Prostate gland (tissue), 2 donors: ENCODE measurements at regions not wholly inside any gene's neighbourhood (a gene's known extent, or its start where the extent isn't known, plus 50 kb on each side); places are given as distances from the start of the nearest gene placed in this dataset.

Experiments used
- DNase-seq: peaks from one replicate; pipeline ENCODE4 v3.0.0-alpha.2; 2019; ENCODE audit warnings: low spot score
- H3K27ac ChIP-seq, 2 donors: fragments of 200-600 bp; sonication (generic); 2 replicates each; pipeline ENCODE4 v1.5.1; 2017 to 2019
- H3K27me3 ChIP-seq: fragments of 200-600 bp; sonication (generic); replicated peaks from 2 replicates; pipeline ENCODE4 v1.5.1; 2019; ENCODE audit not compliant: insufficient read depth
- H3K36me3 ChIP-seq, 2 donors: fragments of 200-600 bp; sonication (generic); 1 replicate in 1 of 2; 2 replicates in 1 of 2; pipeline versions ENCODE4 v1.5.1 to v1.8.1; 2017 to 2019
- H3K4me1 ChIP-seq: fragments of 200-600 bp; sonication (generic); replicated peaks from 2 replicates; pipeline ENCODE4 v1.5.1; 2019
- H3K4me3 ChIP-seq, 2 donors: fragments of 200-600 bp; sonication (generic); 2 replicates each; pipeline ENCODE4 v1.5.1; 2017 to 2019
- H3K9me3 ChIP-seq: fragments of 200-600 bp; sonication (generic); 2 replicates; pipeline ENCODE4 v1.5.1; 2017
- POLR2A ChIP-seq: fragments of 450-650 bp; IDR thresholded peaks from one replicate; pipeline ENCODE4 v1.6.1; 2016; ENCODE audit warnings: antibody characterized with exemption, mild to moderate bottlenecking
- POLR2AphosphoS5 ChIP-seq: sonication (generic); formaldehyde crosslinking; IDR thresholded peaks from one replicate; pipeline ENCODE4 v1.6.1; 2017; ENCODE audit warnings: antibody characterized with exemption
- WGBS: methylation state at CpG from one replicate; pipeline ENCODE4 v1.1.5; 2018; 5-methylcytosine and 5-hydroxymethylcytosine counted together
- intact Hi-C: fragments of 100-400 bp; cut with DNase I; formaldehyde crosslinking; loops from one replicate; pipeline ENCODE4 v1.14.2; 2022
- TF ChIP-seq, protein P1 (sequence below), 4 experiments: fragments of 200-600 bp in 2 of 4; fragments of 450-650 bp in 2 of 4; sonication (generic) in 2 of 4; IDR thresholded peaks; 1 replicate in 3 of 4; 2 replicates in 1 of 4; pipeline ENCODE4 v1.5.1; 2016 to 2019; ENCODE audit warnings: antibody characterized with exemption in 4 of 4, mild to moderate bottlenecking in 2 of 4, moderate library complexity in 2 of 4

DNA sequence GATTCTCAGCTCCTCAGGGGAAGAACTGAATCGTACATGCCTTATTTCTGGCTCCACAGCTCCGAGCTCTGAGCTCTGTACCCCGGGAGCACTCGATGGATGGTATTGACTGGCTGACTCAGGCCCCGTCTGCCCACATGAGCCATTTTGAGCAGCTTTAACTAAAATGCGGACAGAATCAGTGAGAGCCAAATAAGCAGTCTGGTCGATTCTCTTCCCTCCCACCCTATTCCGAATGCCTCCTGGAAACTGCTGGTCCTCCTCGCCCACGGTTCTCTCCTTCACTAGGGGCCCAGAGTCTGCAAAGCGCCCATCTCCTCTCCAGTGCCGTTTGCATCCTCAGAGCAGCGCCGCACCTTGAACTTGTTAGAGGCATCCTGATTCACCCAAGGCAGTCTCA lies 125.9 kb upstream of the IRF2BP2 start:
- no peak overlapping the region for H3K4me3 ChIP-seq
- H3K27ac ChIP-seq: no peak overlapping the region
- TF ChIP-seq POLR2A (no peak), POLR2AphosphoS5 (no peak)
- TF ChIP-seq, protein P1, sequence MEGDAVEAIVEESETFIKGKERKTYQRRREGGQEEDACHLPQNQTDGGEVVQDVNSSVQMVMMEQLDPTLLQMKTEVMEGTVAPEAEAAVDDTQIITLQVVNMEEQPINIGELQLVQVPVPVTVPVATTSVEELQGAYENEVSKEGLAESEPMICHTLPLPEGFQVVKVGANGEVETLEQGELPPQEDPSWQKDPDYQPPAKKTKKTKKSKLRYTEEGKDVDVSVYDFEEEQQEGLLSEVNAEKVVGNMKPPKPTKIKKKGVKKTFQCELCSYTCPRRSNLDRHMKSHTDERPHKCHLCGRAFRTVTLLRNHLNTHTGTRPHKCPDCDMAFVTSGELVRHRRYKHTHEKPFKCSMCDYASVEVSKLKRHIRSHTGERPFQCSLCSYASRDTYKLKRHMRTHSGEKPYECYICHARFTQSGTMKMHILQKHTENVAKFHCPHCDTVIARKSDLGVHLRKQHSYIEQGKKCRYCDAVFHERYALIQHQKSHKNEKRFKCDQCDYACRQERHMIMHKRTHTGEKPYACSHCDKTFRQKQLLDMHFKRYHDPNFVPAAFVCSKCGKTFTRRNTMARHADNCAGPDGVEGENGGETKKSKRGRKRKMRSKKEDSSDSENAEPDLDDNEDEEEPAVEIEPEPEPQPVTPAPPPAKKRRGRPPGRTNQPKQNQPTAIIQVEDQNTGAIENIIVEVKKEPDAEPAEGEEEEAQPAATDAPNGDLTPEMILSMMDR (IDR thresholded peaks at IDR 0.05): no peak
- no peak for DNase-seq
- WGBS: 88% methylated on average over 14 of the region's 14 CpGs
- no peaks in the 10 kb centered on the region for H3K9me3 ChIP-seq
- intact Hi-C loops: no loop called here
- no peaks in the 10 kb centered on the region for H3K27me3 ChIP-seq
- H3K36me3 ChIP-seq: no peaks in the 10 kb centered on the region
- H3K4me1 ChIP-seq: no peaks in the 10 kb centered on the region

- 93% methylated on average over 14 of the region's 14 CpGs for WGBS
- H3K4me1 ChIP-seq: no peaks in the 10 kb centered on the region
- H3K9me3 ChIP-seq: no peaks in the 10 kb centered on the region
- no peaks in the 10 kb centered on the region for H3K27me3 ChIP-seq
- H3K27ac ChIP-seq: no peak overlapping the region
- intact Hi-C loops: no loop called here
- no peak for DNase-seq
- no peaks in the 10 kb centered on the region for H3K36me3 ChIP-seq
- TF ChIP-seq POLR2A: no peak
- TF ChIP-seq, protein P1 (IDR thresholded peaks at IDR 0.05): no peak
- TF ChIP-seq POLR2AphosphoS5: no peak
- H3K4me3 ChIP-seq: no peak overlapping the region
These were observed 125.5 kb upstream of the IRF2BP2 start for GRCh38 chr1:234735476-234735875.

- H3K27ac ChIP-seq: no peak overlapping the region
- H3K4me3 ChIP-seq: no peak overlapping the region
- H3K4me1 ChIP-seq: no peaks in the 10 kb centered on the region
- DNase-seq: no peak
- WGBS: 86% methylated on average over 8 of the region's 9 CpGs
- intact Hi-C loops: no loop called here
- no peaks in the 10 kb centered on the region for H3K27me3 ChIP-seq
- no peaks in the 10 kb centered on the region for H3K9me3 ChIP-seq
- TF ChIP-seq, protein P1 (IDR thresholded peaks at IDR 0.05): no peak
- no peak for TF ChIP-seq POLR2A
- H3K36me3 ChIP-seq: no peaks in the 10 kb centered on the region
These were observed 124.9 kb upstream of the IRF2BP2 start for GRCh38 chr1:234734869-234735268.

DNA sequence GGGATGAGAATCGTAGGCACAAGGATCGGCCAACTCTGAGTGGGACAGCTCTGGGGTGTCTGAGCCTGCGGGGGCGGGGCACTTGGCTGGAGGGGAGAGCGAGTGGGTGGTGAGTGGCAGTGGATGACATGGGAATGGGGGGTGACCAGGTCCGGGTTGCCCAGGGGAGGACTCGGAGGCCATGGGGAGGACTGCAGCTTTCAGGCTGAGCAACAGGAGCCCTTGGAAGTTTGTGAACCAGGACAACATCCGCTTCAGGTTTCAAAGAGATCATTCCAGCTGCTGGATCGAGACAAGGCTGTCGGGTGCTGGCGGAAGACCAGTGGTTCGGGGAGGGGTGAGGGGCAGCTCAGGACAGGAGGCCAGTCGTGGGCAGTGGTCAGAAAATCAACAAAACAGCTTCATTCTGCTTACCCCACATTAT lies 124.4 kb upstream of the IRF2BP2 start:
- TF ChIP-seq POLR2AphosphoS5: no peak
- H3K27me3 ChIP-seq: no peaks in the 10 kb centered on the region
- H3K4me1 ChIP-seq: no peaks in the 10 kb centered on the region
- H3K36me3 ChIP-seq: no peaks in the 10 kb centered on the region
- H3K27ac ChIP-seq: no peak overlapping the region
- 87% methylated on average over 13 of the region's 13 CpGs for WGBS
- H3K4me3 ChIP-seq: no peak overlapping the region
- no peak for DNase-seq
- no peaks in the 10 kb centered on the region for H3K9me3 ChIP-seq
- intact Hi-C loops: no loop called here

DNA sequence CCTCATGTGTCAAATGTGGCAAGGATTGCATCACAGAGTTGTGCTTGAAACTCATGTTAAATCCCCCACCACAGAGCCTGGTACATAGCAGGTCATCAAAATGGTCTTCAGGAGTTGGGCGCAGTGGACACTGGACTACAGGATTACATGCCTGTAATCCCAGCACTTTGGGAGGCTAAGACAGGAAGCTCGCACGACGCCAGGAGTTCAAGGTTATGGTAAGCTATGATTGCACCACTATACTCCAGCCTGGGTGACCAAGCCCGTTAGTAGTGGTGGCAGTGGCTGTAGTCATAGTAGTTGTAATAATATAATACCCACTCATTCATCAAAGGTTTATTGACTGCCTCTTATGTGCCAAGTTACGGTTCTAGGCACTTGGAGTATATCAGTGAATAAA lies 123.4 kb upstream of the IRF2BP2 start:
- no peak for DNase-seq
- Histone ChIP-seq H3K4me1 (no peaks in the 10 kb centered on the region), H3K27ac (no peak overlapping the region), H3K27me3 (no peaks in the 10 kb centered on the region), H3K36me3 (no peaks in the 10 kb centered on the region), H3K4me3 (no peak overlapping the region), H3K9me3 (no peaks in the 10 kb centered on the region)
- WGBS: 93% methylated on average over 6 of the region's 6 CpGs
- intact Hi-C loops: no loop called here
- no peak for TF ChIP-seq POLR2AphosphoS5
- TF ChIP-seq, protein P1 (IDR thresholded peaks at IDR 0.05): no peak
- TF ChIP-seq POLR2A: no peak
